ENCODE measurements at regions not wholly inside any gene's neighbourhood (a gene's known extent, or its start where the extent isn't known, plus 50 kb on each side); places are given as distances from the start of the nearest gene placed in this dataset.

- TF ChIP-seq EZH2 (IDR thresholded peaks at IDR 0.05) (no peak), POLR2AphosphoS5 (IDR thresholded peaks at IDR 0.05; ENCODE audit: borderline replicate concordance, low read depth, low read length) (no peak)
Measured at GRCh38 chr2:45229411-45229810, 220.2 kb upstream of the SIX2 start.
